PC-9 (cell line): ENCODE measurements at regions not wholly inside any gene's neighbourhood (a gene's known extent, or its start where the extent isn't known, plus 50 kb on each side); places are given as distances from the start of the nearest gene placed in this dataset.

Experiments
- BruUV-seq: library from RNA; stranded (reverse); fragments of 400-500 nt; replicated peaks from 2 replicates; lab custom pipeline; 2021; lab: Mats Ljungman, UMichigan
- CTCF ChIA-PET: fragments of 300-600 bp; sonication (Branson Sonifier 250); formaldehyde crosslinking; loops from one replicate; lab custom pipeline; 2022; ENCODE audit warnings: antibody characterized with exemption; lab: Charles Lee
- POLR2A ChIA-PET: fragments of 300-600 bp; sonication (Branson Sonifier 250); formaldehyde crosslinking; loops from one replicate; lab custom pipeline; 2022; ENCODE audit warnings: antibody characterized with exemption; ENCODE audit not compliant: unreplicated experiment; lab: Charles Lee
- DNase-seq, 2 experiments: peaks; one replicate each; pipeline versions ENCODE4 v3.0.0 to v3.0.0-alpha.2; 2015 to 2022; ENCODE audit warnings: mixed read lengths in 1 of 2
- H2AFZ ChIP-seq: fragments of 200-600 bp; sonication (generic); 2 replicates; pipeline ENCODE4 v1.8.1; 2017; ENCODE audit warnings: antibody characterized with exemption
- H3F3A ChIP-seq: fragments of 200-600 bp; sonication (generic); 2 replicates; pipeline ENCODE4 v1.8.1; 2017; ENCODE audit warnings: antibody characterized with exemption, mild to moderate bottlenecking, low read depth; ENCODE audit not compliant: insufficient read depth
- H3K27ac ChIP-seq: fragments of 200-600 bp; sonication (generic); 2 replicates; pipeline ENCODE4 v1.6.1; 2016; ENCODE audit warnings: mixed run types
- H3K27me3 ChIP-seq: fragments of 200-600 bp; sonication (generic); 2 replicates; pipeline ENCODE4 v1.6.1; 2016; ENCODE audit warnings: low read depth, mixed run types; ENCODE audit not compliant: insufficient read depth
- H3K36me3 ChIP-seq: fragments of 200-600 bp; sonication (generic); 2 replicates; pipeline ENCODE4 v1.6.1; 2016; ENCODE audit warnings: low read depth, mixed run types
- H3K4me1 ChIP-seq: fragments of 200-600 bp; sonication (generic); replicated peaks from 2 replicates; pipeline ENCODE4 v1.6.1; 2016; ENCODE audit warnings: mixed run types; ENCODE audit not compliant: insufficient read depth
- H3K4me2 ChIP-seq: fragments of 200-600 bp; sonication (generic); 2 replicates; pipeline ENCODE4 v1.6.1; 2017; ENCODE audit warnings: mixed run types
- H3K4me3 ChIP-seq: fragments of 200-600 bp; sonication (generic); 2 replicates; pipeline ENCODE4 v1.6.1; 2016; ENCODE audit warnings: mixed run types
- H3K79me2 ChIP-seq: fragments of 200-600 bp; sonication (generic); 2 replicates; pipeline ENCODE4 v1.6.1; 2017; ENCODE audit warnings: low read depth, mixed run types
- H3K9me2 ChIP-seq: fragments of 200-600 bp; sonication (generic); 2 replicates; pipeline ENCODE4 v1.8.1; 2017; ENCODE audit warnings: mild to moderate bottlenecking; ENCODE audit not compliant: insufficient read depth
- H3K9me3 ChIP-seq: fragments of 200-600 bp; sonication (generic); 2 replicates; pipeline ENCODE4 v1.8.1; 2016; ENCODE audit warnings: low read depth; ENCODE audit not compliant: insufficient read depth
- H4K20me1 ChIP-seq: fragments of 200-600 bp; sonication (generic); 2 replicates; pipeline ENCODE4 v1.8.1; 2017; ENCODE audit not compliant: insufficient read depth
- EZH2 ChIP-seq: fragments of 200-600 bp; sonication (generic); IDR thresholded peaks from 2 replicates; pipeline ENCODE4 v1.8.0; 2017; ENCODE audit warnings: antibody characterized with exemption, low read depth
- intact Hi-C: fragments of 100-400 bp; cut with micrococcal nuclease; formaldehyde crosslinking; loops from one replicate; pipeline ENCODE4 v1.10.0; 2022; ENCODE audit not compliant: unreplicated experiment
- TF ChIP-seq, protein P1 (sequence below): fragments of 200-600 bp; sonication (generic); conservative IDR thresholded peaks from 2 replicates; pipeline ENCODE4 v1.6.1; 2017; ENCODE audit warnings: mixed run types, antibody characterized with exemption, mild to moderate bottlenecking, moderate library complexity

DNA sequence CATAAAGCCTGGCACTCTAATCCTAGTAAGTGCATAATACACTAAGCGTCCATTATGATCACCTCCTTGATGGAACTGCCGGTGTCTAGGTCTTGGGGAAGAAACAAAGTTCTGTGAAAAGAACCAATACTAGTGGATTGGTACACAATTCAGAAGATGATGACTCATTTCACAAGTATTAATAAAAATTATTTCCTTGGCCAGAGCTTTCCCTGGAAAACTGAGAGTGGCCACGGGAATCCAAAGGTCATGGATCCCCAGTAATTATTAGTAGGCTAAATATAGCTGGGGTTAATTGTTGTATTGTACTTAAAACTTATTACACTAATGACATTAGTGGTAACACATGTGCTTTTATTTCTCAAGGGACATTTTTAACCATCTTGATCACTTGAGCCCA is 808.0 kb upstream of the NR2F2 start:
- BruUV-seq = no TSS peak
- CTCF ChIA-PET = no interaction called here

DNA sequence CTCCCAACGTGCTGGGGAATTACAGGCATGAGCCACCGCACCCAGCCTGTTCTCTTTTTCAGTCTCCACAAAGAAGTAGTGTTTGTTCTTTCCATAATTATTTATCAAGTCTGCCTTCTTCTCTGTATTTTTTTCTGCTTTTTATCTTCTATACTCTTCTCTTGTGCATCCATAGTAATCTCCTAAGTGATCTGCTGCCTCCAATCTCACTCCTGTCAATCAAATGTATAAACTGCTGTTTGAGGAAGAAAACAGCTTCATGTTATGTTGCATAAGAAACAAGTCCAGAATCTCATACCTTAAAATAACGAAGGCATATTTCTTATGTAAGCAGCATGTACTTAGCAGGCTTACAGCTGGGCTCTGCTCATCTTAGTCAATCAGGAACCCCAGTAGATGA is 801.6 kb upstream of the NR2F2 start:
- ChIA-PET POLR2A (interaction anchor here (0.7 kb wide), 1 partner anchor 124 kb away, joined by 3 read pairs; no protein-coding TSS in a partner anchor), CTCF (no interaction called here)
- H3K9me3 ChIP-seq = no peaks in the 10 kb centered on the region
- H3K27ac ChIP-seq = no peak overlapping the region
- no peak overlapping the region for H3K4me3 ChIP-seq
- no peaks in the 10 kb centered on the region for H3K36me3 ChIP-seq
- no peaks in the 10 kb centered on the region for H3K4me1 ChIP-seq
- BruUV-seq = no TSS peak
- TF ChIP-seq EZH2 = no peak
- TF ChIP-seq, protein P1, sequence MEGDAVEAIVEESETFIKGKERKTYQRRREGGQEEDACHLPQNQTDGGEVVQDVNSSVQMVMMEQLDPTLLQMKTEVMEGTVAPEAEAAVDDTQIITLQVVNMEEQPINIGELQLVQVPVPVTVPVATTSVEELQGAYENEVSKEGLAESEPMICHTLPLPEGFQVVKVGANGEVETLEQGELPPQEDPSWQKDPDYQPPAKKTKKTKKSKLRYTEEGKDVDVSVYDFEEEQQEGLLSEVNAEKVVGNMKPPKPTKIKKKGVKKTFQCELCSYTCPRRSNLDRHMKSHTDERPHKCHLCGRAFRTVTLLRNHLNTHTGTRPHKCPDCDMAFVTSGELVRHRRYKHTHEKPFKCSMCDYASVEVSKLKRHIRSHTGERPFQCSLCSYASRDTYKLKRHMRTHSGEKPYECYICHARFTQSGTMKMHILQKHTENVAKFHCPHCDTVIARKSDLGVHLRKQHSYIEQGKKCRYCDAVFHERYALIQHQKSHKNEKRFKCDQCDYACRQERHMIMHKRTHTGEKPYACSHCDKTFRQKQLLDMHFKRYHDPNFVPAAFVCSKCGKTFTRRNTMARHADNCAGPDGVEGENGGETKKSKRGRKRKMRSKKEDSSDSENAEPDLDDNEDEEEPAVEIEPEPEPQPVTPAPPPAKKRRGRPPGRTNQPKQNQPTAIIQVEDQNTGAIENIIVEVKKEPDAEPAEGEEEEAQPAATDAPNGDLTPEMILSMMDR = no peak
- no peaks in the 10 kb centered on the region for H3K27me3 ChIP-seq
- no peak for DNase-seq
- H3K4me2 ChIP-seq = no peak overlapping the region
- no peaks in the 10 kb centered on the region for H3K79me2 ChIP-seq
- no peaks in the 10 kb centered on the region for H4K20me1 ChIP-seq
- H2AFZ ChIP-seq = no peak overlapping the region
- intact Hi-C loops = no loop called here
- no peaks in the 10 kb centered on the region for H3K9me2 ChIP-seq
- H3F3A ChIP-seq = no peaks in the 10 kb centered on the region

More for the DNA sequence above, 808.0 kb upstream of the NR2F2 start:
- Histone ChIP-seq H4K20me1 (no peaks in the 10 kb centered on the region), H3K4me1 (no peaks in the 10 kb centered on the region), H3K9me2 (no peaks in the 10 kb centered on the region), H3K79me2 (no peaks in the 10 kb centered on the region), H3K27ac (no peak overlapping the region), H3K36me3 (no peaks in the 10 kb centered on the region), H3K27me3 (no peaks in the 10 kb centered on the region), H3K4me2 (no peak overlapping the region), H2AFZ (no peak overlapping the region), H3K9me3 (no peaks in the 10 kb centered on the region), H3K4me3 (no peak overlapping the region), H3F3A (no peaks in the 10 kb centered on the region)
- TF ChIP-seq, protein P1 = no peak
- no peak for TF ChIP-seq EZH2
- intact Hi-C loops = no loop called here
- no peak for DNase-seq
- POLR2A ChIA-PET = no interaction called here

DNA sequence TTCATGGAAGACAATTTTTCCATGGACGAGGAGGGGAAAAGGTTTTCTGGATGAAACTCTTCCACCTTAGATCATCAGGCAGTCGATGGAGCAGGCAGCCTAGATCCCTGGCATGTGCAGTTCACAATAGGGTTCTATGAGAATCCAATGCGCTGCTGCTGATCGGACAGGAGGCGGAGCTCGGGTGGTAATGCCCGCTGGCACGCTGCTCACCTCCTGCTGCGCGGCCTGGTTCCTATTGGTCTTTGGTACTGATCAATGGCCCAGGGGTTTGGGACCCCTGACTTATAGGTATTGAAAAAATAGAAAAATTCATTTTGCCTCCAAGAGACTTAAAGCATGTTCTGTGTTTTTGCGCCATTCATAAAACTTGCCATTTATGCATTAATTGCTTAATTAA is 793.9 kb upstream of the NR2F2 start:
- intact Hi-C loops = no loop called here
- Histone ChIP-seq H3K9me3 (no peaks in the 10 kb centered on the region), H3K27me3 (no peaks in the 10 kb centered on the region), H3K4me3 (no peak overlapping the region), H3K27ac (no peak overlapping the region), H3K4me1 (no peaks in the 10 kb centered on the region), H3F3A (no peaks in the 10 kb centered on the region), H3K9me2 (no peaks in the 10 kb centered on the region), H2AFZ (no peak overlapping the region), H3K79me2 (no peaks in the 10 kb centered on the region), H4K20me1 (no peaks in the 10 kb centered on the region), H3K36me3 (no peaks in the 10 kb centered on the region), H3K4me2 (no peak overlapping the region)
- ChIA-PET CTCF (no interaction called here), POLR2A (no interaction called here)
- no peak for DNase-seq
- no peak for TF ChIP-seq EZH2
- TF ChIP-seq, protein P1 = no peak
- no TSS peak for BruUV-seq
